NCI-H1930 (cell line): ENCODE measurements at regions not wholly inside any gene's neighbourhood (a gene's known extent, or its start where the extent isn't known, plus 50 kb on each side); places are given as distances from the start of the nearest gene placed in this dataset.

Experiments
- DNase-seq, 2 experiments: peaks; one replicate each; lab custom pipeline; 2025; lab: John Stamatoyannopoulos, UW

GRCh38 chr21:40985370-40985769 lies 138.4 kb upstream of the DSCAM start:
- no peak for DNase-seq

GRCh38 chr21:40990366-40990765 lies 143.4 kb upstream of the DSCAM start:
- no peak for DNase-seq

- DNase-seq = no peak
Observed at GRCh38 chr21:40997831-40998230, 150.9 kb upstream of the DSCAM start.

GRCh38 chr21:41000838-41001237 lies 153.9 kb upstream of the DSCAM start:
- no peak for DNase-seq

- no peak for DNase-seq
Observed at GRCh38 chr21:41006636-41007035, 159.7 kb upstream of the DSCAM start.

- no peak for DNase-seq
Observed at GRCh38 chr21:41008351-41008750, 159.6 kb upstream of the BACE2 start.

GRCh38 chr21:41008974-41009373 lies 159.0 kb upstream of the BACE2 start:
- DNase-seq = no peak

- DNase-seq = no peak
Observed at GRCh38 chr21:41009398-41010100, 158.4 kb upstream of the BACE2 start.

- DNase-seq = no peak
Observed at GRCh38 chr21:41010101-41010435, 157.9 kb upstream of the BACE2 start.

GRCh38 chr21:41011098-41011731 lies 156.7 kb upstream of the BACE2 start:
- no peak for DNase-seq

- no peak for DNase-seq
Observed at GRCh38 chr21:41011951-41012366, 156.0 kb upstream of the BACE2 start.

- DNase-seq = no peak
Observed at GRCh38 chr21:41012425-41012824, 155.5 kb upstream of the BACE2 start.

GRCh38 chr21:41016472-41016871 lies 151.5 kb upstream of the BACE2 start:
- DNase-seq = no peak

GRCh38 chr21:41018431-41018830 lies 149.5 kb upstream of the BACE2 start:
- DNase-seq = no peak

GRCh38 chr21:41023936-41024335 lies 144.0 kb upstream of the BACE2 start:
- DNase-seq = no peak

GRCh38 chr21:41024341-41024740 lies 143.6 kb upstream of the BACE2 start:
- DNase-seq = no peak

GRCh38 chr21:41024746-41025254 lies 143.2 kb upstream of the BACE2 start:
- DNase-seq = no peak

- peak in 1 of 2 experiments; percentile 55 for DNase-seq
Observed at GRCh38 chr21:41029571-41029970, 138.4 kb upstream of the BACE2 start.

- DNase-seq = no peak
Observed at GRCh38 chr21:41031701-41032220, 136.2 kb upstream of the BACE2 start.

GRCh38 chr21:41032541-41032940 lies 135.4 kb upstream of the BACE2 start:
- DNase-seq = no peak

GRCh38 chr21:41037212-41037611 lies 130.7 kb upstream of the BACE2 start:
- DNase-seq = no peak

GRCh38 chr21:41037936-41038335 lies 130.0 kb upstream of the BACE2 start:
- no peak for DNase-seq

- DNase-seq = no peak
Observed at GRCh38 chr21:41043014-41043413, 124.9 kb upstream of the BACE2 start.
